ENCODE measurements at regions not wholly inside any gene's neighbourhood (a gene's known extent, or its start where the extent isn't known, plus 50 kb on each side); places are given as distances from the start of the nearest gene placed in this dataset.

GRCh38 chr5:86320266-86320665, 297.5 kb upstream of the COX7C start:
- peaks cover 21% of the 10 kb centered on the region for H3K27me3 Mint-ChIP-seq (ENCODE audit: low read depth)
- peak overlapping the region; percentile 24 for H3K27ac Mint-ChIP-seq (ENCODE audit: unreplicated experiment)
- H3K4me3 Mint-ChIP-seq (ENCODE audit: unreplicated experiment): no peak overlapping the region
- no peaks in the 10 kb centered on the region for H3K9me3 Mint-ChIP-seq (ENCODE audit: low read depth)
- H3K4me1 Mint-ChIP-seq (ENCODE audit: low read depth): peaks cover 6% of the 10 kb centered on the region
- TF ChIP-seq CTCF (IDR thresholded peaks at IDR 0.05): no peak
- no peak for DNase-seq (ENCODE audit: low spot score)
- no peaks in the 10 kb centered on the region for H3K36me3 Mint-ChIP-seq (ENCODE audit: low read depth)

- TF ChIP-seq CTCF (IDR thresholded peaks at IDR 0.05): no peak
- H3K36me3 Mint-ChIP-seq (ENCODE audit: low read depth): no peaks in the 10 kb centered on the region
- no peaks in the 10 kb centered on the region for H3K9me3 Mint-ChIP-seq (ENCODE audit: low read depth)
- no peak overlapping the region for H3K4me3 Mint-ChIP-seq (ENCODE audit: unreplicated experiment)
- peaks cover 12% of the 10 kb centered on the region for H3K27me3 Mint-ChIP-seq (ENCODE audit: low read depth)
- no peak for DNase-seq (ENCODE audit: low spot score)
- no peak overlapping the region for H3K27ac Mint-ChIP-seq (ENCODE audit: unreplicated experiment)
- no peaks in the 10 kb centered on the region for H3K4me1 Mint-ChIP-seq (ENCODE audit: low read depth)
Measured at GRCh38 chr5:86329318-86329717, 288.4 kb upstream of the COX7C start.

- Mint-ChIP-seq H3K27me3 (ENCODE audit: low read depth) (peaks cover 12% of the 10 kb centered on the region), H3K9me3 (ENCODE audit: low read depth) (no peaks in the 10 kb centered on the region), H3K36me3 (ENCODE audit: low read depth) (no peaks in the 10 kb centered on the region), H3K27ac (ENCODE audit: unreplicated experiment) (no peak overlapping the region), H3K4me1 (ENCODE audit: low read depth) (no peaks in the 10 kb centered on the region), H3K4me3 (ENCODE audit: unreplicated experiment) (no peak overlapping the region)
- no peak for DNase-seq (ENCODE audit: low spot score)
- no peak for TF ChIP-seq CTCF (IDR thresholded peaks at IDR 0.05)
Measured at GRCh38 chr5:86330736-86331135, 287.0 kb upstream of the COX7C start.

- Mint-ChIP-seq H3K27ac (ENCODE audit: unreplicated experiment) (no peak overlapping the region), H3K27me3 (ENCODE audit: low read depth) (peaks cover 10% of the 10 kb centered on the region), H3K9me3 (ENCODE audit: low read depth) (no peaks in the 10 kb centered on the region), H3K4me3 (ENCODE audit: unreplicated experiment) (no peak overlapping the region), H3K4me1 (ENCODE audit: low read depth) (no peaks in the 10 kb centered on the region), H3K36me3 (ENCODE audit: low read depth) (no peaks in the 10 kb centered on the region)
- TF ChIP-seq CTCF (IDR thresholded peaks at IDR 0.05): no peak
- no peak for DNase-seq (ENCODE audit: low spot score)
Measured at GRCh38 chr5:86332851-86333250, 284.9 kb upstream of the COX7C start.

GRCh38 chr5:86337667-86338460, 279.9 kb upstream of the COX7C start:
- peak; percentile 90 for DNase-seq (ENCODE audit: low spot score)
- Mint-ChIP-seq H3K4me1 (ENCODE audit: low read depth) (no peaks in the 10 kb centered on the region), H3K27me3 (ENCODE audit: low read depth) (peaks cover 24% of the 10 kb centered on the region), H3K9me3 (ENCODE audit: low read depth) (no peaks in the 10 kb centered on the region), H3K27ac (ENCODE audit: unreplicated experiment) (no peak overlapping the region), H3K36me3 (ENCODE audit: low read depth) (no peaks in the 10 kb centered on the region), H3K4me3 (ENCODE audit: unreplicated experiment) (no peak overlapping the region)
- no peak for TF ChIP-seq CTCF (IDR thresholded peaks at IDR 0.05)
